IMR-90 (cell line): ENCODE measurements at regions not wholly inside any gene's neighbourhood (a gene's known extent, or its start where the extent isn't known, plus 50 kb on each side); places are given as distances from the start of the nearest gene placed in this dataset.

Experiments
- BHLHE40 ChIP-seq: fragments of 150-350 bp; IDR thresholded peaks from 2 replicates; pipeline ENCODE4 v1.6.1; 2016; ENCODE audit warnings: mild to moderate bottlenecking, low read depth, low read length
- CEBPB ChIP-seq: IDR thresholded peaks from 2 replicates; pipeline ENCODE4 v1.6.1; 2012; ENCODE audit warnings: low read depth, low read length, improper control_type of control experiment
- FOS ChIP-seq: fragments of 150-350 bp; IDR thresholded peaks from 2 replicates; pipeline ENCODE4 v1.6.1; 2016; ENCODE audit warnings: low read depth, low read length
- NFE2L2 ChIP-seq: fragments of 150-350 bp; IDR thresholded peaks from 2 replicates; pipeline ENCODE4 v1.6.1; 2016; ENCODE audit warnings: low read depth, mild to moderate bottlenecking, low read length
- POLR2A ChIP-seq: IDR thresholded peaks from 2 replicates; pipeline ENCODE4 v1.6.1; 2012; ENCODE audit warnings: mild to moderate bottlenecking, low read depth, low read length
- RAD21 ChIP-seq: IDR thresholded peaks from 2 replicates; pipeline ENCODE4 v1.6.1; 2012; ENCODE audit warnings: low read length, improper control_type of control experiment
- RCOR1 ChIP-seq: IDR thresholded peaks from 2 replicates; pipeline ENCODE4 v1.6.1; 2012; ENCODE audit warnings: mild to moderate bottlenecking, low read length, improper control_type of control experiment; ENCODE audit not compliant: insufficient replicate concordance
- RFX5 ChIP-seq: IDR thresholded peaks from 2 replicates; pipeline ENCODE4 v1.8.0; 2012; ENCODE audit warnings: low read depth, mild to moderate bottlenecking, low read length, moderate library complexity
- SMC3 ChIP-seq: fragments of 150-350 bp; IDR thresholded peaks from 2 replicates; pipeline ENCODE4 v1.6.1; 2016; ENCODE audit warnings: low read depth, mild to moderate bottlenecking, antibody characterized with exemption, low read length, moderate library complexity
- TF ChIP-seq, protein P1 (sequence below): conservative IDR thresholded peaks from 2 replicates; pipeline ENCODE4 v1.5.1; 2012; ENCODE audit warnings: mild to moderate bottlenecking, low read depth, low read length, improper control_type of control experiment
- TF ChIP-seq, protein P2 (sequence below): fragments of 150-350 bp; IDR thresholded peaks from 2 replicates; pipeline ENCODE4 v1.6.1; 2017; ENCODE audit warnings: mild to moderate bottlenecking, antibody characterized with exemption, low read length, low read depth
- TF ChIP-seq, protein P3 (sequence below): fragments of 150-350 bp; IDR thresholded peaks from 2 replicates; pipeline ENCODE4 v1.6.1; 2016; ENCODE audit warnings: low read depth, mild to moderate bottlenecking, low read length, moderate library complexity, borderline replicate concordance

DNA sequence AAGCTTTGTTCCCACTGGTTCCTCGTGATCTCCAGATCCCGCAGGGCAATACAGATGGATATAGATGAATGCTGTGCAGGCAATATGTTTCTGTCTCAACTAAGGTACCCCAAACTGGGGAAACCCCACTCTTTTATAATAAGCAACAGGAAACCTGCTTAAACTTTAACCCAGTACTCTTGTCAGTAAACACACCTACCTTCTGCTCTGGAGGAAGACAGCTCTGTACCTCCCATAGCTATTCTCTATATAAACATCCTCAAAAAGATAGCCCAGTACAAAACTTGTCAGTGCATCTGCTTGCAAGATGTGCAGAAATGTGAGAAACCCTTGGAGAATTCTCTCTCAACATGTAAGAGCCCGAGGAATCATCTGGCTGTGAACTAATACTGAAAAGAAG, 583.6 kb downstream of the OLFM4 start:
- TF ChIP-seq POLR2A (no peak), CEBPB (no peak), RAD21 (no peak), FOS (no peak), RCOR1 (no peak), RFX5 (no peak), NFE2L2 (no peak), BHLHE40 (no peak), SMC3 (no peak)
- TF ChIP-seq, protein P1, sequence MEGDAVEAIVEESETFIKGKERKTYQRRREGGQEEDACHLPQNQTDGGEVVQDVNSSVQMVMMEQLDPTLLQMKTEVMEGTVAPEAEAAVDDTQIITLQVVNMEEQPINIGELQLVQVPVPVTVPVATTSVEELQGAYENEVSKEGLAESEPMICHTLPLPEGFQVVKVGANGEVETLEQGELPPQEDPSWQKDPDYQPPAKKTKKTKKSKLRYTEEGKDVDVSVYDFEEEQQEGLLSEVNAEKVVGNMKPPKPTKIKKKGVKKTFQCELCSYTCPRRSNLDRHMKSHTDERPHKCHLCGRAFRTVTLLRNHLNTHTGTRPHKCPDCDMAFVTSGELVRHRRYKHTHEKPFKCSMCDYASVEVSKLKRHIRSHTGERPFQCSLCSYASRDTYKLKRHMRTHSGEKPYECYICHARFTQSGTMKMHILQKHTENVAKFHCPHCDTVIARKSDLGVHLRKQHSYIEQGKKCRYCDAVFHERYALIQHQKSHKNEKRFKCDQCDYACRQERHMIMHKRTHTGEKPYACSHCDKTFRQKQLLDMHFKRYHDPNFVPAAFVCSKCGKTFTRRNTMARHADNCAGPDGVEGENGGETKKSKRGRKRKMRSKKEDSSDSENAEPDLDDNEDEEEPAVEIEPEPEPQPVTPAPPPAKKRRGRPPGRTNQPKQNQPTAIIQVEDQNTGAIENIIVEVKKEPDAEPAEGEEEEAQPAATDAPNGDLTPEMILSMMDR: no peak
- TF ChIP-seq, protein P2, sequence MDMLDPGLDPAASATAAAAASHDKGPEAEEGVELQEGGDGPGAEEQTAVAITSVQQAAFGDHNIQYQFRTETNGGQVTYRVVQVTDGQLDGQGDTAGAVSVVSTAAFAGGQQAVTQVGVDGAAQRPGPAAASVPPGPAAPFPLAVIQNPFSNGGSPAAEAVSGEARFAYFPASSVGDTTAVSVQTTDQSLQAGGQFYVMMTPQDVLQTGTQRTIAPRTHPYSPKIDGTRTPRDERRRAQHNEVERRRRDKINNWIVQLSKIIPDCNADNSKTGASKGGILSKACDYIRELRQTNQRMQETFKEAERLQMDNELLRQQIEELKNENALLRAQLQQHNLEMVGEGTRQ: no peak
- TF ChIP-seq, protein P3, sequence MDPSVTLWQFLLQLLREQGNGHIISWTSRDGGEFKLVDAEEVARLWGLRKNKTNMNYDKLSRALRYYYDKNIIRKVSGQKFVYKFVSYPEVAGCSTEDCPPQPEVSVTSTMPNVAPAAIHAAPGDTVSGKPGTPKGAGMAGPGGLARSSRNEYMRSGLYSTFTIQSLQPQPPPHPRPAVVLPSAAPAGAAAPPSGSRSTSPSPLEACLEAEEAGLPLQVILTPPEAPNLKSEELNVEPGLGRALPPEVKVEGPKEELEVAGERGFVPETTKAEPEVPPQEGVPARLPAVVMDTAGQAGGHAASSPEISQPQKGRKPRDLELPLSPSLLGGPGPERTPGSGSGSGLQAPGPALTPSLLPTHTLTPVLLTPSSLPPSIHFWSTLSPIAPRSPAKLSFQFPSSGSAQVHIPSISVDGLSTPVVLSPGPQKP: no peak
